ENCODE measurements at regions not wholly inside any gene's neighbourhood (a gene's known extent, or its start where the extent isn't known, plus 50 kb on each side); places are given as distances from the start of the nearest gene placed in this dataset.
"Not testable (repeated sequence)": the region's sequence is repeated elsewhere in the genome, so short reads cannot be mapped to it uniquely, and the experiment has no call there.

- DNase-seq (ENCODE audit: low spot score), result no peak
- in situ Hi-C loops (cut with HindIII; ENCODE audit: low sequenced_read_pairs), result no loop called here
Measured at GRCh38 chr3:3303636-3304035, 124.1 kb upstream of the CRBN start.

GRCh38 chr3:3302964-3303363, 123.5 kb upstream of the CRBN start:
- in situ Hi-C loops (cut with HindIII; ENCODE audit: low sequenced_read_pairs), result no loop called here
- DNase-seq (ENCODE audit: low spot score), result no peak

GRCh38 chr3:3301476-3301875, 122.0 kb upstream of the CRBN start:
- in situ Hi-C loops (cut with HindIII; ENCODE audit: low sequenced_read_pairs), result no loop called here
- DNase-seq (ENCODE audit: low spot score), result no peak

GRCh38 chr3:3296979-3297381, 117.5 kb upstream of the CRBN start:
- in situ Hi-C loops (cut with HindIII; ENCODE audit: low sequenced_read_pairs), result no loop called here
- DNase-seq (ENCODE audit: low spot score), result no peak

GRCh38 chr3:3295586-3295985, 116.1 kb upstream of the CRBN start:
- DNase-seq (ENCODE audit: low spot score), result no peak
- in situ Hi-C loops (cut with HindIII; ENCODE audit: low sequenced_read_pairs), result no loop called here

GRCh38 chr3:3291756-3292283, 112.3 kb upstream of the CRBN start:
- in situ Hi-C loops (cut with HindIII; ENCODE audit: low sequenced_read_pairs); DNase-seq (ENCODE audit: low spot score): not testable (repeated sequence)

GRCh38 chr3:3288255-3288654, 108.8 kb upstream of the CRBN start:
- in situ Hi-C loops (cut with HindIII; ENCODE audit: low sequenced_read_pairs), result no loop called here
- no peak for DNase-seq (ENCODE audit: low spot score)

- DNase-seq (ENCODE audit: low spot score), result no peak
- in situ Hi-C loops (cut with HindIII; ENCODE audit: low sequenced_read_pairs), result no loop called here
Measured at GRCh38 chr3:3286014-3286413, 106.5 kb upstream of the CRBN start.

- in situ Hi-C loops (cut with HindIII; ENCODE audit: low sequenced_read_pairs), result no loop called here
Measured at GRCh38 chr3:3281024-3281423, 101.5 kb upstream of the CRBN start.

GRCh38 chr3:3280396-3280795, 100.9 kb upstream of the CRBN start:
- in situ Hi-C loops (cut with HindIII; ENCODE audit: low sequenced_read_pairs), result no loop called here
- DNase-seq (ENCODE audit: low spot score), result no peak

More at GRCh38 chr3:3281024-3281423, 101.5 kb upstream of the CRBN start:
- no peak for DNase-seq (ENCODE audit: low spot score)

GRCh38 chr3:3278073-3278472, 98.6 kb upstream of the CRBN start:
- DNase-seq (ENCODE audit: low spot score), result no peak
- in situ Hi-C loops (cut with HindIII; ENCODE audit: low sequenced_read_pairs), result no loop called here

- no peak for DNase-seq (ENCODE audit: low spot score)
- in situ Hi-C loops (cut with HindIII; ENCODE audit: low sequenced_read_pairs), result no loop called here
Measured at GRCh38 chr3:3276630-3277029, 97.1 kb upstream of the CRBN start.

- DNase-seq (ENCODE audit: low spot score), result no peak
- in situ Hi-C loops (cut with HindIII; ENCODE audit: low sequenced_read_pairs), result no loop called here
Measured at GRCh38 chr3:3264796-3265195, 85.3 kb upstream of the CRBN start.

GRCh38 chr3:3260870-3261269, 81.4 kb upstream of the CRBN start:
- no peak for DNase-seq (ENCODE audit: low spot score)
- in situ Hi-C loops (cut with HindIII; ENCODE audit: low sequenced_read_pairs), result no loop called here

- DNase-seq (ENCODE audit: low spot score), result no peak
- in situ Hi-C loops (cut with HindIII; ENCODE audit: low sequenced_read_pairs), result no loop called here
Measured at GRCh38 chr3:3259181-3259580, 79.7 kb upstream of the CRBN start.

GRCh38 chr3:3258281-3258680, 78.8 kb upstream of the CRBN start:
- no peak for DNase-seq (ENCODE audit: low spot score)
- in situ Hi-C loops (cut with HindIII; ENCODE audit: low sequenced_read_pairs), result no loop called here

- DNase-seq (ENCODE audit: low spot score), result no peak
- in situ Hi-C loops (cut with HindIII; ENCODE audit: low sequenced_read_pairs), result no loop called here
Measured at GRCh38 chr3:3241596-3241995, 62.1 kb upstream of the CRBN start.

- no peak for DNase-seq (ENCODE audit: low spot score)
- in situ Hi-C loops (cut with HindIII; ENCODE audit: low sequenced_read_pairs), result no loop called here
Measured at GRCh38 chr3:3240986-3241385, 61.5 kb upstream of the CRBN start.

GRCh38 chr3:3237979-3238378, 58.5 kb upstream of the CRBN start:
- DNase-seq (ENCODE audit: low spot score), result no peak
- in situ Hi-C loops (cut with HindIII; ENCODE audit: low sequenced_read_pairs), result no loop called here

- in situ Hi-C loops (cut with HindIII; ENCODE audit: low sequenced_read_pairs), result no loop called here
- DNase-seq (ENCODE audit: low spot score), result no peak
Measured at GRCh38 chr3:3232251-3232650, 52.8 kb upstream of the CRBN start.

Measured in G401 (cell line).